Activated CD8-positive, alpha-beta T cell treated with anti-CD3 and anti-CD28 coated beads for 36 hours (primary cell): ENCODE measurements at regions not wholly inside any gene's neighbourhood (a gene's known extent, or its start where the extent isn't known, plus 50 kb on each side); places are given as distances from the start of the nearest gene placed in this dataset.
"Not testable (repeated sequence)": the region's sequence is repeated elsewhere in the genome, so short reads cannot be mapped to it uniquely, and the experiment has no call there.

Experiments used
- ATAC-seq: fragments of 200-7000 bp; cut with Tn5 transposase; one replicate; pipeline ENCODE4 v1.10.0; 2021; ENCODE audit warnings: mild to moderate bottlenecking, moderate library complexity
- CTCF ChIA-PET: fragments of 350-600 bp; sonication (Branson Sonifier 250); formaldehyde crosslinking; loops from one replicate; lab custom pipeline; 2021; ENCODE audit warnings: antibody characterized with exemption; lab: Charles Lee
- POLR2A ChIA-PET: fragments of 350-600 bp; sonication (Branson Sonifier 250); formaldehyde crosslinking; loops from one replicate; lab custom pipeline; 2021; ENCODE audit warnings: antibody characterized with exemption; lab: Charles Lee
- DNase-seq: peaks from one replicate; pipeline ENCODE4 v3.0.0-alpha.2; 2020
- H3K27ac Mint-ChIP-seq: one replicate; pipeline ENCODE4 v1.8.0; 2021; ENCODE audit warnings: mild to moderate bottlenecking, mixed read lengths
- H3K27me3 Mint-ChIP-seq: one replicate; pipeline ENCODE4 v1.8.0; 2021; ENCODE audit warnings: mixed read lengths
- H3K36me3 Mint-ChIP-seq: one replicate; pipeline ENCODE4 v1.8.0; 2021; ENCODE audit warnings: low read depth, mixed read lengths
- H3K4me1 Mint-ChIP-seq: one replicate; pipeline ENCODE4 v1.8.0; 2021; ENCODE audit warnings: low read depth, mixed read lengths
- H3K4me3 Mint-ChIP-seq: one replicate; pipeline ENCODE4 v1.8.0; 2021; ENCODE audit warnings: mild to moderate bottlenecking, moderate library complexity, mixed read lengths
- H3K9me3 Mint-ChIP-seq: one replicate; pipeline ENCODE4 v1.8.0; 2021; ENCODE audit warnings: mixed read lengths
- intact Hi-C: fragments of 100-400 bp; cut with micrococcal nuclease; formaldehyde crosslinking; loops from one replicate; pipeline ENCODE4 v1.10.0; 2022
- TF ChIP-seq, protein P1 (sequence below): fragments of 200-600 bp; IDR thresholded peaks from one replicate; pipeline ENCODE4 v1.8.0; 2022; ENCODE audit warnings: antibody characterized with exemption, mild to moderate bottlenecking

DNA sequence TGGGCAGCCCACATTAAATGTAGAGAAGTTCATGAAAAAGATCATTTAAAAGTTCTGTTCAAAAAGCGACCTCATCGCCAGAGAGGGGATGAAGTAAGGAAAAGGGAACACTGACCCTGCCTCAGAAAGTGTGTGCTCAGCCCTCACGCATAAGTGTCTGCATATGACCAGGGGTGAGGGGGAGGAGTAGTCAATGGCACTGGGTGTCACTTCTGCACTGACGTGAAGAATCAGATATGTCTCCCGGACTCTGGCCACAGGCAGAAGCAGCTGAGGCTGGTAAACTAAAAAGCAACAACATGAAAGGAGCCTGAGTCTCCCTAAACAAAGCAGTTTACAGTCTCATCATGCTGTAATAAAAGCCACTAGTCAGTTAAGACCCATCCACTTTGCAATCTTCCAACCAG lies 168.5 kb downstream of the AVL9 start:
- ATAC-seq, DNase-seq, H3K27ac Mint-ChIP-seq, intact Hi-C loops, POLR2A ChIA-PET, H3K9me3 Mint-ChIP-seq, H3K27me3 Mint-ChIP-seq, H3K4me3 Mint-ChIP-seq, H3K36me3 Mint-ChIP-seq, H3K4me1 Mint-ChIP-seq, CTCF ChIA-PET: not testable (repeated sequence)

DNA sequence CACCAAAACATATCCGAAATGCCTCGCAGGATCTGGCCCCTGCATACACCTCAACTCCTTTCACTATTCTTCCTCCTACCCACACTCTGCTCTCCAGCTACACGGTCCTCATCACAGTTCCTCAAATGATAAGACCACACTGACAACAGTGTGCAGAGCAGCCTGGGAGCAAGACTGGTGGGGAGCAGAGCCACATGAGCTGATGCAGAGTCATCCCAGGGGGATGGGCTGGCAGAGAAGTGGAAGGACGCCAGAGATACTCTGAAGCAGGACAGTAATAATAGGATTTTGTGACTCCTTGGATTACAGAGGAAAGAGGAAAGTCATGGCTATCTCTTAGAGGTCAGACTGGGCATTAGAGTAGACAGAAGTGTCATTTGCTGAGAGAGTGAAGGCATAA lies 167.2 kb downstream of the AVL9 start:
- H3K4me3 Mint-ChIP-seq, intact Hi-C loops, H3K27ac Mint-ChIP-seq, CTCF ChIA-PET, H3K4me1 Mint-ChIP-seq, POLR2A ChIA-PET, H3K36me3 Mint-ChIP-seq, H3K9me3 Mint-ChIP-seq, H3K27me3 Mint-ChIP-seq, DNase-seq, ATAC-seq: not testable (repeated sequence)

DNA sequence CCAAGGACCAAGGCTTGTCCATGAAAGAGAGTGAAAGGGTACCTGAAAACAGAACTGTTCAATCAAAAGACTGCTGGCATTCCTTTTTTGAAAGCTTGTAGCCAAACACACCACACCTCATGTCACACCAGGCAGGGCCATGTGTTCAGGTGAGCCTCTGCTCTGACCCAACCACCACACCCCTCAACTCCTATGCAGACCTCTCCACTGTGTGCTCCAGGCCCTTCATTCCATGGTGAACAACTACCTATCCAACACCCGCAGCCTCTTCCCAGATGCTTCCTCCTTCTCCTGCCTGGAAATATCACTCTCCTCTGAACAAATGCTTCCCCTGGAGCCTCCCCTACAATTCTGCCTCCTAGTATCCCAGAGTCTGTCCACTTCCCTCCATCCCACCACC lies 166.6 kb downstream of the AVL9 start:
- ChIA-PET CTCF (no interaction called here), POLR2A (no interaction called here)
- intact Hi-C loops = no loop called here
- Mint-ChIP-seq H3K4me1 (no peaks in the 10 kb centered on the region), H3K27me3 (no peaks in the 10 kb centered on the region), H3K4me3 (no peak overlapping the region), H3K36me3 (no peaks in the 10 kb centered on the region), H3K27ac (no peak overlapping the region), H3K9me3 (no peaks in the 10 kb centered on the region)
- DNase-seq (no peak), ATAC-seq (no peak)
- TF ChIP-seq, protein P1, sequence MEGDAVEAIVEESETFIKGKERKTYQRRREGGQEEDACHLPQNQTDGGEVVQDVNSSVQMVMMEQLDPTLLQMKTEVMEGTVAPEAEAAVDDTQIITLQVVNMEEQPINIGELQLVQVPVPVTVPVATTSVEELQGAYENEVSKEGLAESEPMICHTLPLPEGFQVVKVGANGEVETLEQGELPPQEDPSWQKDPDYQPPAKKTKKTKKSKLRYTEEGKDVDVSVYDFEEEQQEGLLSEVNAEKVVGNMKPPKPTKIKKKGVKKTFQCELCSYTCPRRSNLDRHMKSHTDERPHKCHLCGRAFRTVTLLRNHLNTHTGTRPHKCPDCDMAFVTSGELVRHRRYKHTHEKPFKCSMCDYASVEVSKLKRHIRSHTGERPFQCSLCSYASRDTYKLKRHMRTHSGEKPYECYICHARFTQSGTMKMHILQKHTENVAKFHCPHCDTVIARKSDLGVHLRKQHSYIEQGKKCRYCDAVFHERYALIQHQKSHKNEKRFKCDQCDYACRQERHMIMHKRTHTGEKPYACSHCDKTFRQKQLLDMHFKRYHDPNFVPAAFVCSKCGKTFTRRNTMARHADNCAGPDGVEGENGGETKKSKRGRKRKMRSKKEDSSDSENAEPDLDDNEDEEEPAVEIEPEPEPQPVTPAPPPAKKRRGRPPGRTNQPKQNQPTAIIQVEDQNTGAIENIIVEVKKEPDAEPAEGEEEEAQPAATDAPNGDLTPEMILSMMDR = no peak

DNA sequence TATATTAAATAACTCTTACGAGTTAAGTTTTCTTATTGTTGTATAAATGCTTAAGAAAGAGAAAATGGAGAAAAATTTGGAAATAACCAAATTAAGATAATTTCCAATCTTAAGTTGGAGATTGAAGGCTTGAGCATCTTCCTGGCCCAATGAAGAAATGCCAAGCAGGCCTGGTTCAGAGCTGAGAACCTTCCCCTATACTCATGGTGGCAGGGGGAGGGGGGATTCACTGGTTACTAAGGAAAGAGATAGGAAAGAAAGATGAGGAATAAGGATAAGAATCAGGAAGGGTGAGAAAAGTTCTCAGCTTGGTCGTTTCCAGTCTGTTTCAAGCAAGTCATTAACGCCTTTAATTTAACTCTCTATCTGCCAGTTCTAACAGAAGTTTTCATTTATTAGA lies 166.2 kb downstream of the AVL9 start:
- POLR2A ChIA-PET = no interaction called here
- DNase-seq = no peak
- H3K36me3 Mint-ChIP-seq = no peaks in the 10 kb centered on the region
- no peak for ATAC-seq
- CTCF ChIA-PET = no interaction called here
- TF ChIP-seq, protein P1 = no peak
- H3K4me3 Mint-ChIP-seq = no peak overlapping the region
- H3K27ac Mint-ChIP-seq = no peak overlapping the region
- intact Hi-C loops = no loop called here
- no peaks in the 10 kb centered on the region for H3K27me3 Mint-ChIP-seq
- H3K9me3 Mint-ChIP-seq = no peaks in the 10 kb centered on the region
- no peaks in the 10 kb centered on the region for H3K4me1 Mint-ChIP-seq

DNA sequence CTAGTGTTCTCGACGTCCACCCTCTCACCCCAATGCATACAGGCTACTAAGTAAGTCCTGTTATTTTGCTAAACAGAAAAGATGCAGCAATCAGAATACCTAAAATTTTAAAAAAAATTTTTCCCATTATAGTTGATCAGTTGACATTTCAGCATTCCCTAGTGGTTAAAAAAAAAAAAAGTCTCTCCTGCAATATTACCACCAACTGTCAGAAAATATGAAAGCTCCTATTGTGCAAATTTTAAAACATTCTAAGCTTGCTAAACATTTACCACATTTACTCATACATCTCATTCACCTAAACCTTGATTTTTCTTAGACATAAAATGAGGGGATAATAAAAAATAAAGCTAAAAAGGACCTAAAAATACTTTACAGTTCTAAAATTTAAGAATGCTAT lies 165.6 kb downstream of the AVL9 start:
- Mint-ChIP-seq H3K27me3 (no peaks in the 10 kb centered on the region), H3K27ac (no peak overlapping the region), H3K36me3 (no peaks in the 10 kb centered on the region), H3K9me3 (no peaks in the 10 kb centered on the region), H3K4me3 (no peak overlapping the region), H3K4me1 (no peaks in the 10 kb centered on the region)
- TF ChIP-seq, protein P1 = no peak
- ChIA-PET POLR2A (no interaction called here), CTCF (no interaction called here)
- no peak for ATAC-seq
- no peak for DNase-seq
- intact Hi-C loops = no loop called here

DNA sequence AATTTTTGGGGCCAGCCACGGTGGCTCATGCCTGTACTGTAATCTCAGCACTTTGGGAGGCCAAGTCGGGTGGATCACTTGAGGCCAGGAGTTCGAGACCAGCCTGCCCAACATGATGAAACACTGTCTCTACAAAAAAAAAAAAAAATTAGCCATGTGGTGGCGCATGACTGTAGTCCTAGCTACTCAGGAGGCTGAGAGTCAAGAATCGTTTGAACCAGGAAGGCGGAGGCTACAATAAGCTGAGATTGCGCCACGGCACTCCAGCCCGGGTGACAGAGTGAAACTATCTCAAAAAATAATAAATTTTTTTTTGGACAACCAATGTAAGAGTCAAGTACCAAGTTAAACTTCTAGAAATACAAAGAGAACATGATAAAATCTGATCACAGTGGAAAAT lies 164.6 kb downstream of the AVL9 start:
- Mint-ChIP-seq H3K4me1 (no peaks in the 10 kb centered on the region), H3K4me3 (no peak overlapping the region), H3K27ac (no peak overlapping the region), H3K9me3 (no peaks in the 10 kb centered on the region), H3K27me3 (no peaks in the 10 kb centered on the region), H3K36me3 (no peaks in the 10 kb centered on the region)
- ChIA-PET POLR2A (interaction anchor here (0.6 to 0.7 kb wide), 2 partner anchors 68 to 424 kb away, joined by 3 to 4 read pairs; no protein-coding TSS in a partner anchor), CTCF (no interaction called here)
- intact Hi-C loops = no loop called here
- ATAC-seq = no peak
- TF ChIP-seq, protein P1 = no peak
- no peak for DNase-seq
